ENCODE measurements at regions not wholly inside any gene's neighbourhood (a gene's known extent, or its start where the extent isn't known, plus 50 kb on each side); places are given as distances from the start of the nearest gene placed in this dataset.

DNA sequence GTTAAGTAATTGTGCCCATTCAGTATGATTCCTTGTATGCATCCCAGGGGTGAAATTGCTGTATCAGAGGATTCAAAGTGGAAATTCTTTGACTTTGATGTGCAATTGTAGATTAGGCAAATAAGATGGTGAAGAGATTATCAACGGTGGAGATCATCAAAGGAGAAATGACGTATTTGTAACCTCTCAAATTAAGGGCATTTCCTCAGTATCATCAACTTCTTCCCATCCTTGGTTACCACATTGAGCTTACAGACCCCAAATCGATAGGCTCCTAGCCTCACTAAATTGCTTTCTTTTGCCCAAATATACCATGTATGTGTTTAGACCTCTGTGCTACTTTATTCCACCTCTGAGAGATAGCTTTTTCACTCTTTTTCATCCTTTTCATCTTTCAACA lies 213.1 kb upstream of the ZFP64 start:
- no peaks in the 10 kb centered on the region for H3K36me3 Mint-ChIP-seq
- H3K79me2 ChIP-seq (ENCODE audit: low read depth), result no peaks in the 10 kb centered on the region
- H3K4me3 ChIP-seq, result no peak overlapping the region
- no peak overlapping the region for H3K27ac Mint-ChIP-seq
- H3F3A ChIP-seq (ENCODE audit: low read depth), result no peaks in the 10 kb centered on the region
- H3K4me1 Mint-ChIP-seq, result peaks cover 4% of the 10 kb centered on the region
- H3K4me2 ChIP-seq, result no peak overlapping the region
- TF ChIP-seq EZH2 (IDR thresholded peaks at IDR 0.05), result no peak
- TF ChIP-seq, protein P1, sequence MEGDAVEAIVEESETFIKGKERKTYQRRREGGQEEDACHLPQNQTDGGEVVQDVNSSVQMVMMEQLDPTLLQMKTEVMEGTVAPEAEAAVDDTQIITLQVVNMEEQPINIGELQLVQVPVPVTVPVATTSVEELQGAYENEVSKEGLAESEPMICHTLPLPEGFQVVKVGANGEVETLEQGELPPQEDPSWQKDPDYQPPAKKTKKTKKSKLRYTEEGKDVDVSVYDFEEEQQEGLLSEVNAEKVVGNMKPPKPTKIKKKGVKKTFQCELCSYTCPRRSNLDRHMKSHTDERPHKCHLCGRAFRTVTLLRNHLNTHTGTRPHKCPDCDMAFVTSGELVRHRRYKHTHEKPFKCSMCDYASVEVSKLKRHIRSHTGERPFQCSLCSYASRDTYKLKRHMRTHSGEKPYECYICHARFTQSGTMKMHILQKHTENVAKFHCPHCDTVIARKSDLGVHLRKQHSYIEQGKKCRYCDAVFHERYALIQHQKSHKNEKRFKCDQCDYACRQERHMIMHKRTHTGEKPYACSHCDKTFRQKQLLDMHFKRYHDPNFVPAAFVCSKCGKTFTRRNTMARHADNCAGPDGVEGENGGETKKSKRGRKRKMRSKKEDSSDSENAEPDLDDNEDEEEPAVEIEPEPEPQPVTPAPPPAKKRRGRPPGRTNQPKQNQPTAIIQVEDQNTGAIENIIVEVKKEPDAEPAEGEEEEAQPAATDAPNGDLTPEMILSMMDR (IDR thresholded peaks at IDR 0.05), result no peak
- TF ChIP-seq EZH2phosphoT487 (IDR thresholded peaks at IDR 0.05), result no peak
- H3K27me3 Mint-ChIP-seq (ENCODE audit: insufficient read depth, low read depth), result no peaks in the 10 kb centered on the region
- H3K4me3 Mint-ChIP-seq, result no peak overlapping the region
- no peaks in the 10 kb centered on the region for H3K9me3 Mint-ChIP-seq
- no peak for DNase-seq (ENCODE audit: low spot score)
- H3K9me3 ChIP-seq (ENCODE audit: low read depth), result no peaks in the 10 kb centered on the region
- no peaks in the 10 kb centered on the region for H3K4me1 ChIP-seq
- H2AFZ ChIP-seq (replicated peaks), result no peak overlapping the region
- no peaks in the 10 kb centered on the region for H4K20me1 ChIP-seq (ENCODE audit: low read depth)
- no peaks in the 10 kb centered on the region for H3K36me3 ChIP-seq
- no peaks in the 10 kb centered on the region for H3K27me3 ChIP-seq
- H3K9ac ChIP-seq, result no peak overlapping the region
- no peak overlapping the region for H3K27ac ChIP-seq

DNA sequence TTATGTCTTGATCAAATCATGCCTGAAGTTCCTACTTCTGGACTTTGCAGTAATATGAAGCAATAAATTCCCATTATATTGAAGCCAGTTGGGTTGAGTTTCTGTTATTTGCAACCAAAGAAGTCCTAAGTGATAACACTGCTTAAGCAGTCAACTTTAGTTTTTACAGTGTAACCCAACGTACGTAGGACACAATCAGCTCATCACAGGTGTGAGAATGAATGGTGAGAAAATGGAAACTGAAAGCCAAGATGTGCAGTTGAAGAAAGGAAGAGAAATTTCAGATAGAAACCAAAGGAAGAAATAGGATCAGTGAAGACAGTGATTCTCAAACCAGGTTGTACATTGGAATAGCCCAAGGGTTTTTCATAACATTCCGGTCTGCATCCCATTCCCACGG lies 211.4 kb upstream of the ZFP64 start:
- H3K36me3 ChIP-seq, result no peaks in the 10 kb centered on the region
- H3K27ac ChIP-seq, result no peak overlapping the region
- H3K79me2 ChIP-seq (ENCODE audit: low read depth), result no peaks in the 10 kb centered on the region

DNA sequence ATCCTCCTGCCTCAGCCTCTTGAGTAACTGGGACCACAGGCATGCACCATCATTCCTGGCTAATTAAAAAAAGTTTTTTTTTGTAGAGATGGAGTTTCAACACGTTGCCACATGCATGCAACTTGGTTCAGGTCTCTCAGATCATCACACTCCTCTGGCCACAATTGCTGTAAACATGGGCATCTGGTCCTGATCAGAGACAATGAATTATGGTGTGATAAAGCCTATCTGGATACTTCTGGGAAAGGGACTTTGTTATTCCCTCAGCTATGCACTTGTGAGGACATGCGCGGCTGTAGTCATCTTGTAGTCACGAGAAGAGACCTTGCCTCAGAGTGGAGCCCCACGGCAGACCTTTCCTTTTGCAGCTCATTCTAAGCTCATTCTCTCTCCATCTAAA lies 210.9 kb upstream of the ZFP64 start:
- no peaks in the 10 kb centered on the region for H3K9me3 ChIP-seq (ENCODE audit: low read depth)
- no peak for DNase-seq (ENCODE audit: low spot score)
- no peaks in the 10 kb centered on the region for H3K79me2 ChIP-seq (ENCODE audit: low read depth)
- no peaks in the 10 kb centered on the region for H3K4me1 ChIP-seq
- H3K36me3 ChIP-seq, result no peaks in the 10 kb centered on the region
- no peaks in the 10 kb centered on the region for H3K27me3 ChIP-seq
- no peak overlapping the region for H3K4me3 Mint-ChIP-seq
- no peaks in the 10 kb centered on the region for H3K36me3 Mint-ChIP-seq
- no peak overlapping the region for H3K4me3 ChIP-seq
- no peaks in the 10 kb centered on the region for H3F3A ChIP-seq (ENCODE audit: low read depth)
- no peak for TF ChIP-seq EZH2phosphoT487 (IDR thresholded peaks at IDR 0.05)
- TF ChIP-seq EZH2 (IDR thresholded peaks at IDR 0.05), result no peak
- TF ChIP-seq, protein P1 (IDR thresholded peaks at IDR 0.05), result no peak
- peaks cover 6% of the 10 kb centered on the region for H3K27me3 Mint-ChIP-seq (ENCODE audit: insufficient read depth, low read depth)
- no peak overlapping the region for H3K9ac ChIP-seq
- H3K4me2 ChIP-seq, result no peak overlapping the region
- H2AFZ ChIP-seq (replicated peaks), result no peak overlapping the region
- H3K4me1 Mint-ChIP-seq, result peaks cover 8% of the 10 kb centered on the region
- no peak overlapping the region for H3K27ac ChIP-seq
- H4K20me1 ChIP-seq (ENCODE audit: low read depth), result no peaks in the 10 kb centered on the region
- peaks cover 3% of the 10 kb centered on the region for H3K9me3 Mint-ChIP-seq
- H3K27ac Mint-ChIP-seq, result no peak overlapping the region

More for the DNA sequence above, 211.4 kb upstream of the ZFP64 start:
- Mint-ChIP-seq H3K36me3 (no peaks in the 10 kb centered on the region), H3K27ac (no peak overlapping the region), H3K27me3 (ENCODE audit: insufficient read depth, low read depth) (peaks cover 4% of the 10 kb centered on the region), H3K4me3 (no peak overlapping the region), H3K4me1 (peaks cover 8% of the 10 kb centered on the region), H3K9me3 (peaks cover 3% of the 10 kb centered on the region)
- H3K4me1 ChIP-seq, result no peaks in the 10 kb centered on the region
- H3F3A ChIP-seq (ENCODE audit: low read depth), result no peaks in the 10 kb centered on the region
- H3K4me2 ChIP-seq, result no peak overlapping the region
- no peak for DNase-seq (ENCODE audit: low spot score)
- no peaks in the 10 kb centered on the region for H3K27me3 ChIP-seq
- H3K9me3 ChIP-seq (ENCODE audit: low read depth), result no peaks in the 10 kb centered on the region
- H2AFZ ChIP-seq (replicated peaks), result no peak overlapping the region
- TF ChIP-seq, protein P1 (IDR thresholded peaks at IDR 0.05), result no peak
- TF ChIP-seq EZH2phosphoT487 (IDR thresholded peaks at IDR 0.05), result no peak
- no peaks in the 10 kb centered on the region for H4K20me1 ChIP-seq (ENCODE audit: low read depth)
- no peak overlapping the region for H3K4me3 ChIP-seq
- no peak overlapping the region for H3K9ac ChIP-seq
